Panc1 (cell line): ENCODE measurements at regions not wholly inside any gene's neighbourhood (a gene's known extent, or its start where the extent isn't known, plus 50 kb on each side); places are given as distances from the start of the nearest gene placed in this dataset.

ENCODE experiments used
- ATAC-seq: fragments of 200-7000 bp; cut with Tn5 transposase; 2 replicates; pipeline ENCODE4 v1.9.1; 2020; ENCODE audit warnings: mild to moderate bottlenecking, moderate library complexity
- BruUV-seq: library from RNA; stranded (reverse); fragments of 400-500 nt; replicated peaks from 2 replicates; lab custom pipeline; 2021; lab: Mats Ljungman, UMichigan
- CTCF ChIA-PET: fragments of 300-600 bp; sonication (Branson Sonifier 250); formaldehyde crosslinking; loops from one replicate; lab custom pipeline; 2022; ENCODE audit warnings: antibody characterized with exemption; lab: Charles Lee
- POLR2A ChIA-PET: fragments of 300-600 bp; sonication (Branson Sonifier 250); formaldehyde crosslinking; loops from one replicate; lab custom pipeline; 2022; ENCODE audit warnings: antibody characterized with exemption; lab: Charles Lee
- DNase-seq: peaks from one replicate; pipeline ENCODE4 v3.0.0-alpha.2; 2010; ENCODE audit warnings: low read depth, low spot score
- H3K27ac ChIP-seq: 2 replicates; pipeline ENCODE4 v1.5.1; 2011; ENCODE audit warnings: mild to moderate bottlenecking, low read length, inconsistent platforms
- H3K27me3 ChIP-seq: fragments of 200-500 bp; sonication (Bioruptor generic); 2 replicates; pipeline ENCODE4 v1.6.0; 2014; ENCODE audit warnings: low read length, inconsistent platforms; ENCODE audit not compliant: control insufficient read depth, insufficient read depth
- H3K36me3 ChIP-seq: fragments of 200-500 bp; sonication (Bioruptor generic); 2 replicates; pipeline ENCODE4 v1.5.1; 2014; ENCODE audit warnings: inconsistent platforms, mild to moderate bottlenecking, low read length, moderate library complexity; ENCODE audit not compliant: control insufficient read depth, insufficient read depth
- H3K4me1 ChIP-seq: 2 replicates; pipeline ENCODE4 v1.5.1; 2011; ENCODE audit warnings: inconsistent platforms, mild to moderate bottlenecking, low read length, moderate library complexity; ENCODE audit not compliant: control insufficient read depth, insufficient read depth
- H3K4me3 ChIP-seq, 2 experiments: 2 replicates each; pipeline ENCODE4 v1.5.1; 2011 to 2012; ENCODE audit warnings: low read depth in 2 of 2, low read length in 2 of 2, mild to moderate bottlenecking in 2 of 2, inconsistent platforms in 1 of 2, moderate library complexity in 1 of 2
- H3K9me3 ChIP-seq: fragments of 200-500 bp; sonication (Bioruptor generic); 2 replicates; pipeline ENCODE4 v1.5.1; 2014; ENCODE audit warnings: low read depth, mild to moderate bottlenecking, inconsistent platforms, low read length, moderate library complexity; ENCODE audit not compliant: control insufficient read depth, insufficient read depth
- CTCF ChIP-seq: fragments of 450-650 bp; IDR thresholded peaks from 2 replicates; pipeline ENCODE4 v1.5.1; 2017; ENCODE audit warnings: mild to moderate bottlenecking
- POLR2AphosphoS5 ChIP-seq: IDR thresholded peaks from 2 replicates; pipeline ENCODE4 v1.6.1; 2012; ENCODE audit warnings: mild to moderate bottlenecking, low read depth, low read length, moderate library complexity
- REST ChIP-seq, 2 experiments: IDR thresholded peaks; 2 replicates each; pipeline ENCODE4 v1.6.1; 2011 to 2012; ENCODE audit warnings: low read depth in 2 of 2, control low read depth in 1 of 2, low read length in 1 of 2, mild to moderate bottlenecking in 1 of 2, moderate library complexity in 1 of 2; ENCODE audit not compliant: insufficient read depth in 1 of 2
- SIN3A ChIP-seq: IDR thresholded peaks from 2 replicates; pipeline ENCODE4 v1.6.1; 2012; ENCODE audit warnings: low read depth, mild to moderate bottlenecking, low read length, moderate library complexity, borderline replicate concordance; ENCODE audit not compliant: insufficient read depth
- TCF7L2 ChIP-seq: IDR thresholded peaks from 2 replicates; pipeline ENCODE4 v1.6.1; 2011; ENCODE audit warnings: mild to moderate bottlenecking, low read depth, low read length, inconsistent platforms
- in situ Hi-C: cut with HindIII; loops from 2 replicates; pipeline ENCODE4 v1.10.0; 2016; ENCODE audit warnings: low sequenced_read_pairs, low pct_unique_long_range_greater_than_20kb
- intact Hi-C: fragments of 100-400 bp; cut with micrococcal nuclease; formaldehyde crosslinking; loops from one replicate; pipeline ENCODE4 v1.10.0; 2022; ENCODE audit not compliant: unreplicated experiment

- no peaks in the 10 kb centered on the region for H3K27me3 ChIP-seq
- H3K9me3 ChIP-seq = no peaks in the 10 kb centered on the region
- no peaks in the 10 kb centered on the region for H3K4me1 ChIP-seq
- ChIA-PET POLR2A (no interaction called here), CTCF (no interaction called here)
- in situ Hi-C loops (no loop called here), intact Hi-C loops (no loop called here)
- no peaks in the 10 kb centered on the region for H3K36me3 ChIP-seq
- no peak overlapping the region for H3K27ac ChIP-seq
- H3K4me3 ChIP-seq = no peak overlapping the region
- DNase-seq (no peak), ATAC-seq (no peak)
- BruUV-seq = no TSS peak
- TF ChIP-seq CTCF (no peak), SIN3A (no peak), REST (IDR thresholded peaks at IDR 0.05; ENCODE audit: insufficient read depth in 1 of 2, low read depth in 2 of 2, low read length in 1 of 2) (no peak), TCF7L2 (no peak), POLR2AphosphoS5 (no peak)
Measured at GRCh38 chr9:71223953-71224538, 102.6 kb upstream of the TRPM3 start.

GRCh38 chr9:71218774-71219173, 97.4 kb upstream of the TRPM3 start:
- POLR2A ChIA-PET = no interaction called here
- CTCF ChIA-PET = no interaction called here

More at GRCh38 chr9:71218774-71219173, 97.4 kb upstream of the TRPM3 start:
- Histone ChIP-seq H3K4me1 (no peaks in the 10 kb centered on the region), H3K36me3 (no peaks in the 10 kb centered on the region), H3K27ac (no peak overlapping the region), H3K9me3 (no peaks in the 10 kb centered on the region), H3K4me3 (no peak overlapping the region), H3K27me3 (no peaks in the 10 kb centered on the region)
- intact Hi-C loops = no loop called here
- DNase-seq (no peak), ATAC-seq (no peak)
- in situ Hi-C loops = no loop called here
- no peak for TF ChIP-seq SIN3A
- no peak for TF ChIP-seq TCF7L2
- TF ChIP-seq CTCF = no peak
- no peak for TF ChIP-seq POLR2AphosphoS5
- TF ChIP-seq REST (IDR thresholded peaks at IDR 0.05; ENCODE audit: insufficient read depth in 1 of 2, low read depth in 2 of 2, low read length in 1 of 2) = no peak
- BruUV-seq = no TSS peak
